Heart right ventricle (tissue), 16 donors: ENCODE measurements at regions not wholly inside any gene's neighbourhood (a gene's known extent, or its start where the extent isn't known, plus 50 kb on each side); places are given as distances from the start of the nearest gene placed in this dataset.
A peak's percentile ranks its signal among the peaks of the same experiment; 100 is the strongest.

Experiments
- ATAC-seq, 8 donors: fragments of 200-7000 bp; cut with Tn5 transposase; one replicate each; pipeline ENCODE4 v1.9.1; 2020; ENCODE audit warnings: mild to moderate bottlenecking in 8 of 8, moderate library complexity in 8 of 8, moderate number of reproducible peaks in 1 of 8
- DNase-seq, 2 donors: peaks; one replicate each; pipeline ENCODE4 v3.0.0-alpha.2; 2020
- H3K27ac ChIP-seq, 10 donors: fragments of 200-600 bp; sonication (generic) in 2 of 10; one replicate each; pipeline versions ENCODE4 v1.5.0 to v1.8.0; 2020 to 2022; ENCODE audit warnings: mild to moderate bottlenecking in 3 of 10
- H3K27me3 ChIP-seq, 7 donors: fragments of 200-600 bp; one replicate each; pipeline ENCODE4 v1.8.0; 2021 to 2022; ENCODE audit warnings: mild to moderate bottlenecking in 2 of 7
- H3K36me3 ChIP-seq, 9 donors: fragments of 200-600 bp; sonication (generic) in 1 of 9; one replicate each; pipeline versions ENCODE4 v1.5.0 to v1.8.0; 2020 to 2022; ENCODE audit warnings: mild to moderate bottlenecking in 2 of 9
- H3K4me1 ChIP-seq, 9 donors: fragments of 200-600 bp; sonication (generic) in 1 of 9; one replicate each; pipeline versions ENCODE4 v1.5.0 to v1.8.0; 2020 to 2022; ENCODE audit warnings: mild to moderate bottlenecking in 4 of 9
- H3K4me3 ChIP-seq, 10 donors: fragments of 200-600 bp; sonication (generic) in 2 of 10; one replicate each; pipeline versions ENCODE4 v1.5.0 to v1.8.0; 2020 to 2022; ENCODE audit warnings: mild to moderate bottlenecking in 7 of 10, moderate library complexity in 2 of 10
- H3K9me3 ChIP-seq, 11 donors: fragments of 200-600 bp in 10 of 11; sonication (generic) in 2 of 11; one replicate each; pipeline versions ENCODE4 v1.5.0 to v1.8.0; 2013 to 2022; ENCODE audit warnings: mild to moderate bottlenecking in 2 of 11, control low read depth in 1 of 11, moderate library complexity in 1 of 11
- CTCF ChIP-seq, 9 donors: fragments of 200-600 bp; sonication (generic) in 2 of 9; IDR thresholded peaks; one replicate each; pipeline versions ENCODE4 v1.5.0 to v1.8.0; 2021 to 2022; ENCODE audit warnings: antibody characterized with exemption in 9 of 9, mild to moderate bottlenecking in 5 of 9, moderate library complexity in 1 of 9
- WGBS, 2 donors: extraction: QIAGEN DNeasy Blood & Tissue Kit; methylation state at CpG; one replicate each; pipeline ENCODE4 v1.1.7; 2013; ENCODE audit warnings: inconsistent platforms in 1 of 2; 5-methylcytosine and 5-hydroxymethylcytosine counted together
- intact Hi-C, 10 donors: fragments of 100-400 bp; cut with DNase I; formaldehyde crosslinking; loops; one replicate each; pipeline versions ENCODE4 v1.11.1 to v1.14.2; 2022
- donor health status: Arrhythmogenic right ventricular cardiomyopathy.
- donor health status: ischemic (EF 13 %, LVEDD 7.1; RV severe dilation, severe dysfunction).
- donor health status: healthy with polysubstance abuse.
- donor health status: DM: no; HTN: yes; CAD: no.
- donor health status: DM: no; HTN: no; CAD: no.
- donor health status: ischemic (EF 25% LVEDD 6.9; RV normal size, moderate dysfunction).
- donor health status: ischemic (EF 25% LVEDD 5.7; RV mildly dilated, moderate dysfunction).
- donor health status: healthy.
- donor health status: DM: yes; HTN: yes; CAD: no.
- donor health status: Ischemic cardiomyopathy.
- donor health status: ischemic (EF 35%, LVEDD 5.7; RV mildly dilated, moderate dysfunction).
- donor health status: nonischemic (EF 11% LVEDD 7.7; RV severe dilation, severe dysfunction).
- donor health status: DM: yes; HTN: yes; CAD: no.
- donor health status: PGD.
- donor health status: ischemic (EF 29% LVEDD 5.4; RV normal size, mild dysfunction).
- donor health status: nonischemic (EF 23%, LVEDD 6.1; RV moderate dilation, normal function).

GRCh38 chr11:128394431-128395089 is 192.8 kb downstream of the ETS1 start:
- 54 to 55% methylated on average over 4 of the region's 4 CpGs for WGBS, 2 donors
- intact Hi-C loops = no loop called here

GRCh38 chr11:128392259-128392658 is 195.1 kb downstream of the ETS1 start:
- H3K4me1 ChIP-seq = peaks cover 0 to 53% (median 22%) of the 10 kb centered on the region in 9 donors

More at GRCh38 chr11:128394431-128395089, 192.8 kb downstream of the ETS1 start:
- Histone ChIP-seq H3K27me3 (no peaks in the 10 kb centered on the region), H3K27ac (peak overlapping the region in 5 of 10 donors; percentile 15 to 58 (median 33)), H3K4me1 (peaks cover 0 to 47% (median 27%) of the 10 kb centered on the region in 9 donors), H3K36me3 (no peaks in the 10 kb centered on the region), H3K4me3 (no peak overlapping the region), H3K9me3 (no peaks in the 10 kb centered on the region)
- ATAC-seq (peak in 4 of 8 donors; percentile 50 to 77 (median 57)), DNase-seq (peak; percentile 41 to 59)
- TF ChIP-seq CTCF (IDR thresholded peaks at IDR 0.05) = no peak

GRCh38 chr11:128391811-128392210 is 195.5 kb downstream of the ETS1 start:
- intact Hi-C loops = no loop called here
- Histone ChIP-seq H3K27ac (peak overlapping the region in 1 of 10 donors; percentile 20), H3K4me1 (peaks cover 0 to 53% (median 22%) of the 10 kb centered on the region in 9 donors), H3K27me3 (no peaks in the 10 kb centered on the region), H3K36me3 (no peaks in the 10 kb centered on the region), H3K9me3 (no peaks in the 10 kb centered on the region), H3K4me3 (no peak overlapping the region)
- no peak for TF ChIP-seq CTCF (IDR thresholded peaks at IDR 0.05)
- ATAC-seq = peak in 3 of 8 donors; percentile 35 to 49 (median 46)
- WGBS, 2 donors = 43% methylated on average over 2 of the region's 2 CpGs
- no peak for DNase-seq

More at GRCh38 chr11:128392259-128392658, 195.1 kb downstream of the ETS1 start:
- Histone ChIP-seq H3K9me3 (no peaks in the 10 kb centered on the region), H3K4me3 (no peak overlapping the region), H3K27ac (peak overlapping the region in 1 of 10 donors; percentile 46), H3K36me3 (no peaks in the 10 kb centered on the region), H3K27me3 (no peaks in the 10 kb centered on the region)
- DNase-seq = no peak
- 95 to 96% methylated on average over 2 of the region's 2 CpGs for WGBS, 2 donors
- no peak for TF ChIP-seq CTCF (IDR thresholded peaks at IDR 0.05)
- intact Hi-C loops = no loop called here
- ATAC-seq = no peak

- Histone ChIP-seq H3K36me3 (no peaks in the 10 kb centered on the region), H3K4me3 (no peak overlapping the region), H3K4me1 (peaks cover 0 to 53% (median 22%) of the 10 kb centered on the region in 9 donors), H3K27ac (no peak overlapping the region), H3K27me3 (no peaks in the 10 kb centered on the region), H3K9me3 (no peaks in the 10 kb centered on the region)
- ATAC-seq (peak in 1 of 8 donors; percentile 55), DNase-seq (no peak)
- intact Hi-C loops = no loop called here
- whole genome bisulfite sequencing, 2 donors = 67 to 87% methylated on average over 1 of the region's 1 CpG
- no peak for TF ChIP-seq CTCF (IDR thresholded peaks at IDR 0.05)
Observed at GRCh38 chr11:128390246-128390645, 197.1 kb downstream of the ETS1 start.
